Panc1 (cell line): ENCODE measurements at regions not wholly inside any gene's neighbourhood (a gene's known extent, or its start where the extent isn't known, plus 50 kb on each side); places are given as distances from the start of the nearest gene placed in this dataset.

Experiments
- POLR2AphosphoS5 ChIP-seq: IDR thresholded peaks from 2 replicates; pipeline ENCODE4 v1.6.1; 2012; ENCODE audit warnings: mild to moderate bottlenecking, low read depth, low read length, moderate library complexity
- SIN3A ChIP-seq: IDR thresholded peaks from 2 replicates; pipeline ENCODE4 v1.6.1; 2012; ENCODE audit warnings: low read depth, mild to moderate bottlenecking, low read length, moderate library complexity, borderline replicate concordance; ENCODE audit not compliant: insufficient read depth
- TCF7L2 ChIP-seq: IDR thresholded peaks from 2 replicates; pipeline ENCODE4 v1.6.1; 2011; ENCODE audit warnings: mild to moderate bottlenecking, low read depth, low read length, inconsistent platforms
- TF ChIP-seq, protein P1 (sequence below): fragments of 450-650 bp; IDR thresholded peaks from 2 replicates; pipeline ENCODE4 v1.5.1; 2017; ENCODE audit warnings: mild to moderate bottlenecking
- TF ChIP-seq, protein P2 (sequence below), 2 experiments: IDR thresholded peaks; 2 replicates each; pipeline ENCODE4 v1.6.1; 2011 to 2012; ENCODE audit warnings: low read depth in 2 of 2, control low read depth in 1 of 2, low read length in 1 of 2, mild to moderate bottlenecking in 1 of 2, moderate library complexity in 1 of 2; ENCODE audit not compliant: insufficient read depth in 1 of 2

DNA sequence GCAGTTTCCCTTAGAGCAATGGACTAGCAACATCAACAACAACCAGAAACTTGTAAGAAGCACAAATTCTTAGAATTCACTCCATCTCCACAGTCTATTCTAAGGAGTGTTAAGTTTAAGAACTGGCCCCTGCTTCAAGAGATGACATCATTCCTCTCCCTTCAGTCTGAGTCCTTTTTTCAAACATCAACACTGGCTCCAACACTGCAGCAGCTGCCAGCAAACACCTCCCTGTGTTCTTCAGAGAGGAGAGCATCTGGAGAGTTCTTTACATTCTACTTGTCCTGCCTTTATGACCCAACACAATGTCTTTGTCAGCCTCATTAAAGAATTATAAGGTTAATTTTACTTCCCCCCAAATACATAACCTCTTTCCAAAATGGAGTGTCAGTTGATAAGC, 122.3 kb downstream of the HNMT start:
- TF ChIP-seq TCF7L2 (no peak), POLR2AphosphoS5 (no peak), SIN3A (no peak)
- TF ChIP-seq, protein P1, sequence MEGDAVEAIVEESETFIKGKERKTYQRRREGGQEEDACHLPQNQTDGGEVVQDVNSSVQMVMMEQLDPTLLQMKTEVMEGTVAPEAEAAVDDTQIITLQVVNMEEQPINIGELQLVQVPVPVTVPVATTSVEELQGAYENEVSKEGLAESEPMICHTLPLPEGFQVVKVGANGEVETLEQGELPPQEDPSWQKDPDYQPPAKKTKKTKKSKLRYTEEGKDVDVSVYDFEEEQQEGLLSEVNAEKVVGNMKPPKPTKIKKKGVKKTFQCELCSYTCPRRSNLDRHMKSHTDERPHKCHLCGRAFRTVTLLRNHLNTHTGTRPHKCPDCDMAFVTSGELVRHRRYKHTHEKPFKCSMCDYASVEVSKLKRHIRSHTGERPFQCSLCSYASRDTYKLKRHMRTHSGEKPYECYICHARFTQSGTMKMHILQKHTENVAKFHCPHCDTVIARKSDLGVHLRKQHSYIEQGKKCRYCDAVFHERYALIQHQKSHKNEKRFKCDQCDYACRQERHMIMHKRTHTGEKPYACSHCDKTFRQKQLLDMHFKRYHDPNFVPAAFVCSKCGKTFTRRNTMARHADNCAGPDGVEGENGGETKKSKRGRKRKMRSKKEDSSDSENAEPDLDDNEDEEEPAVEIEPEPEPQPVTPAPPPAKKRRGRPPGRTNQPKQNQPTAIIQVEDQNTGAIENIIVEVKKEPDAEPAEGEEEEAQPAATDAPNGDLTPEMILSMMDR = no peak
- TF ChIP-seq, protein P2, sequence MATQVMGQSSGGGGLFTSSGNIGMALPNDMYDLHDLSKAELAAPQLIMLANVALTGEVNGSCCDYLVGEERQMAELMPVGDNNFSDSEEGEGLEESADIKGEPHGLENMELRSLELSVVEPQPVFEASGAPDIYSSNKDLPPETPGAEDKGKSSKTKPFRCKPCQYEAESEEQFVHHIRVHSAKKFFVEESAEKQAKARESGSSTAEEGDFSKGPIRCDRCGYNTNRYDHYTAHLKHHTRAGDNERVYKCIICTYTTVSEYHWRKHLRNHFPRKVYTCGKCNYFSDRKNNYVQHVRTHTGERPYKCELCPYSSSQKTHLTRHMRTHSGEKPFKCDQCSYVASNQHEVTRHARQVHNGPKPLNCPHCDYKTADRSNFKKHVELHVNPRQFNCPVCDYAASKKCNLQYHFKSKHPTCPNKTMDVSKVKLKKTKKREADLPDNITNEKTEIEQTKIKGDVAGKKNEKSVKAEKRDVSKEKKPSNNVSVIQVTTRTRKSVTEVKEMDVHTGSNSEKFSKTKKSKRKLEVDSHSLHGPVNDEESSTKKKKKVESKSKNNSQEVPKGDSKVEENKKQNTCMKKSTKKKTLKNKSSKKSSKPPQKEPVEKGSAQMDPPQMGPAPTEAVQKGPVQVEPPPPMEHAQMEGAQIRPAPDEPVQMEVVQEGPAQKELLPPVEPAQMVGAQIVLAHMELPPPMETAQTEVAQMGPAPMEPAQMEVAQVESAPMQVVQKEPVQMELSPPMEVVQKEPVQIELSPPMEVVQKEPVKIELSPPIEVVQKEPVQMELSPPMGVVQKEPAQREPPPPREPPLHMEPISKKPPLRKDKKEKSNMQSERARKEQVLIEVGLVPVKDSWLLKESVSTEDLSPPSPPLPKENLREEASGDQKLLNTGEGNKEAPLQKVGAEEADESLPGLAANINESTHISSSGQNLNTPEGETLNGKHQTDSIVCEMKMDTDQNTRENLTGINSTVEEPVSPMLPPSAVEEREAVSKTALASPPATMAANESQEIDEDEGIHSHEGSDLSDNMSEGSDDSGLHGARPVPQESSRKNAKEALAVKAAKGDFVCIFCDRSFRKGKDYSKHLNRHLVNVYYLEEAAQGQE (IDR thresholded peaks at IDR 0.05; ENCODE audit: insufficient read depth in 1 of 2, low read depth in 2 of 2, low read length in 1 of 2) = no peak
